ENCODE measurements at regions not wholly inside any gene's neighbourhood (a gene's known extent, or its start where the extent isn't known, plus 50 kb on each side); places are given as distances from the start of the nearest gene placed in this dataset.

DNA sequence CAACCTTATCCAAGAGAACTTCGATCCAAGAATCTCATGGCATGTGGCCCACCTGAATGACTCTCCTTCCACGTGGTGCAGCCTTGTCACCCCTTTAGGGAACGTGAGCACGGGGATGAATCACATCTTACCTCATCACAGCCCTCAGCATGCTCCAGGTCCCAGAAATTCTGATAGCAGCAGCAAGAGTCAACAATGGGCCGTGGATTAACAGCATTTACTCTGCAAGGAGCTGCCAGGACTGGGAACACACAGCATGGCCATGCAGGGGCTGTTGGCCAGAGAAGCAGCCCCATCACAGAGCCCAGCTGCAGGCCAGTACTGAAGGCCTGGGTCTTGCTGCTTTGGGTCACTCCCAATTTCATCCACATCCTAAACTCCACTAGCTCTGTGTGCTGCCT lies 150.4 kb downstream of the C5orf15 start:
- DNase-seq (ENCODE audit: low read depth in 1 of 2, low spot score in 1 of 2) = no peak
- Histone ChIP-seq H3K4me3 (replicated peaks; ENCODE audit: insufficient read depth, low read length) (no peak overlapping the region), H3K27me3 (ENCODE audit: insufficient read depth, poor library complexity, severe bottlenecking) (no peaks in the 10 kb centered on the region), H3K27ac (replicated peaks) (no peak overlapping the region)
- TF ChIP-seq POLR2AphosphoS5 (IDR thresholded peaks at IDR 0.05; ENCODE audit: low read depth) (no peak), SPI1 (IDR thresholded peaks at IDR 0.05; ENCODE audit: borderline replicate concordance, low read depth) (no peak), GABPA (IDR thresholded peaks at IDR 0.05; ENCODE audit: low read depth) (no peak)
- TF ChIP-seq, protein P1, sequence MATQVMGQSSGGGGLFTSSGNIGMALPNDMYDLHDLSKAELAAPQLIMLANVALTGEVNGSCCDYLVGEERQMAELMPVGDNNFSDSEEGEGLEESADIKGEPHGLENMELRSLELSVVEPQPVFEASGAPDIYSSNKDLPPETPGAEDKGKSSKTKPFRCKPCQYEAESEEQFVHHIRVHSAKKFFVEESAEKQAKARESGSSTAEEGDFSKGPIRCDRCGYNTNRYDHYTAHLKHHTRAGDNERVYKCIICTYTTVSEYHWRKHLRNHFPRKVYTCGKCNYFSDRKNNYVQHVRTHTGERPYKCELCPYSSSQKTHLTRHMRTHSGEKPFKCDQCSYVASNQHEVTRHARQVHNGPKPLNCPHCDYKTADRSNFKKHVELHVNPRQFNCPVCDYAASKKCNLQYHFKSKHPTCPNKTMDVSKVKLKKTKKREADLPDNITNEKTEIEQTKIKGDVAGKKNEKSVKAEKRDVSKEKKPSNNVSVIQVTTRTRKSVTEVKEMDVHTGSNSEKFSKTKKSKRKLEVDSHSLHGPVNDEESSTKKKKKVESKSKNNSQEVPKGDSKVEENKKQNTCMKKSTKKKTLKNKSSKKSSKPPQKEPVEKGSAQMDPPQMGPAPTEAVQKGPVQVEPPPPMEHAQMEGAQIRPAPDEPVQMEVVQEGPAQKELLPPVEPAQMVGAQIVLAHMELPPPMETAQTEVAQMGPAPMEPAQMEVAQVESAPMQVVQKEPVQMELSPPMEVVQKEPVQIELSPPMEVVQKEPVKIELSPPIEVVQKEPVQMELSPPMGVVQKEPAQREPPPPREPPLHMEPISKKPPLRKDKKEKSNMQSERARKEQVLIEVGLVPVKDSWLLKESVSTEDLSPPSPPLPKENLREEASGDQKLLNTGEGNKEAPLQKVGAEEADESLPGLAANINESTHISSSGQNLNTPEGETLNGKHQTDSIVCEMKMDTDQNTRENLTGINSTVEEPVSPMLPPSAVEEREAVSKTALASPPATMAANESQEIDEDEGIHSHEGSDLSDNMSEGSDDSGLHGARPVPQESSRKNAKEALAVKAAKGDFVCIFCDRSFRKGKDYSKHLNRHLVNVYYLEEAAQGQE (IDR thresholded peaks at IDR 0.05; ENCODE audit: insufficient replicate concordance, low read depth) = no peak
- TF ChIP-seq, protein P2, sequence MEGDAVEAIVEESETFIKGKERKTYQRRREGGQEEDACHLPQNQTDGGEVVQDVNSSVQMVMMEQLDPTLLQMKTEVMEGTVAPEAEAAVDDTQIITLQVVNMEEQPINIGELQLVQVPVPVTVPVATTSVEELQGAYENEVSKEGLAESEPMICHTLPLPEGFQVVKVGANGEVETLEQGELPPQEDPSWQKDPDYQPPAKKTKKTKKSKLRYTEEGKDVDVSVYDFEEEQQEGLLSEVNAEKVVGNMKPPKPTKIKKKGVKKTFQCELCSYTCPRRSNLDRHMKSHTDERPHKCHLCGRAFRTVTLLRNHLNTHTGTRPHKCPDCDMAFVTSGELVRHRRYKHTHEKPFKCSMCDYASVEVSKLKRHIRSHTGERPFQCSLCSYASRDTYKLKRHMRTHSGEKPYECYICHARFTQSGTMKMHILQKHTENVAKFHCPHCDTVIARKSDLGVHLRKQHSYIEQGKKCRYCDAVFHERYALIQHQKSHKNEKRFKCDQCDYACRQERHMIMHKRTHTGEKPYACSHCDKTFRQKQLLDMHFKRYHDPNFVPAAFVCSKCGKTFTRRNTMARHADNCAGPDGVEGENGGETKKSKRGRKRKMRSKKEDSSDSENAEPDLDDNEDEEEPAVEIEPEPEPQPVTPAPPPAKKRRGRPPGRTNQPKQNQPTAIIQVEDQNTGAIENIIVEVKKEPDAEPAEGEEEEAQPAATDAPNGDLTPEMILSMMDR (IDR thresholded peaks at IDR 0.05; ENCODE audit: insufficient read depth, low read length) = no peak

DNA sequence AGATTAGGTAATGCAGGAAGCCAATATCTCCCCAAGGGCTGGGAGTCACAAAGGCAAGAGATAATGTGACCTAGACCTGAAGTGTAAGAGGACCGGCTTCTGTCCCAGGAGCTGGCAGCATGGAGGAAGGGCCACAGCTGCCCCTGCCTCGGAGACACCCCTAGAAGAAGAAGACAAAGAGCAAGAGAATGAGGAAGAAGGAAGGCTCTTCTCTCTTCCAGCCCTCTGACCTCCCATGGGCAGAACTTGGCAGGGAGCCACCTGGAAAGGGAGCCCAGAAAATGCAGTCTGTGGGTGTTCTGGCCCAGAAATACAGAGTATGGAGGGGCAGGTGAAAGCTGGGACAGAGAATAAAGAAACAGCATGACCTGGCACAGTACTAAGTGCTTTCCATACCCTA lies 151.0 kb downstream of the C5orf15 start:
- TF ChIP-seq, protein P1 (IDR thresholded peaks at IDR 0.05; ENCODE audit: insufficient replicate concordance, low read depth) = no peak
- TF ChIP-seq GABPA (IDR thresholded peaks at IDR 0.05; ENCODE audit: low read depth) (no peak), SPI1 (IDR thresholded peaks at IDR 0.05; ENCODE audit: borderline replicate concordance, low read depth) (no peak), POLR2AphosphoS5 (IDR thresholded peaks at IDR 0.05; ENCODE audit: low read depth) (no peak)
- TF ChIP-seq, protein P2 (IDR thresholded peaks at IDR 0.05; ENCODE audit: insufficient read depth, low read length) = no peak
- no peak for DNase-seq (ENCODE audit: low read depth in 1 of 2, low spot score in 1 of 2)
- Histone ChIP-seq H3K4me3 (replicated peaks; ENCODE audit: insufficient read depth, low read length) (no peak overlapping the region), H3K27me3 (ENCODE audit: insufficient read depth, poor library complexity, severe bottlenecking) (no peaks in the 10 kb centered on the region), H3K27ac (replicated peaks) (no peak overlapping the region)

DNA sequence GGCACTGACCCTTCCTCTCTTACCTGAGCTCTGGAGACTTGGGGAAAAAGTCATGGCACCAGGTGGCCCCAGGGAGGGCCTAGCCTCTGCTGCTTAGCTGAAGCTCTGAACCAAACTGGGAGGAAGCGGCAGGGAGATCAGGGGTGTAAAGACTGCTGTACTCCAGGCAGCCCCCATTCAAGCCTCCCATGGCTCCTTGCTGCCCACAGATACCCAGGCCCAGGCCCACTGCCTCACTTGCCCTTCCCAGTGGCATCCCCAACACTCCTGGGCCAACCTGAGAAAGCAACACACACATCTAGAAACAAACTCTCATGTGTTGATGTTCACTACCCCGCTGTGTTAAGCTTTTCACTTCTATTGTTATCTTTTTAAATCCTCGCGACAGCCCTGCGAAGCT lies 151.6 kb downstream of the C5orf15 start:
- Histone ChIP-seq H3K27ac (replicated peaks) (no peak overlapping the region), H3K27me3 (ENCODE audit: insufficient read depth, poor library complexity, severe bottlenecking) (no peaks in the 10 kb centered on the region), H3K4me3 (replicated peaks; ENCODE audit: insufficient read depth, low read length) (no peak overlapping the region)
- DNase-seq (ENCODE audit: low read depth in 1 of 2, low spot score in 1 of 2) = no peak
- TF ChIP-seq, protein P1 (IDR thresholded peaks at IDR 0.05; ENCODE audit: insufficient replicate concordance, low read depth) = no peak
- TF ChIP-seq, protein P2 (IDR thresholded peaks at IDR 0.05; ENCODE audit: insufficient read depth, low read length) = no peak
- TF ChIP-seq POLR2AphosphoS5 (IDR thresholded peaks at IDR 0.05; ENCODE audit: low read depth) (no peak), GABPA (IDR thresholded peaks at IDR 0.05; ENCODE audit: low read depth) (no peak), SPI1 (IDR thresholded peaks at IDR 0.05; ENCODE audit: borderline replicate concordance, low read depth) (no peak)

Measured in HL-60 (cell line).